GM12864 (cell line): ENCODE measurements at regions not wholly inside any gene's neighbourhood (a gene's known extent, or its start where the extent isn't known, plus 50 kb on each side); places are given as distances from the start of the nearest gene placed in this dataset.

Experiments
- DNase-seq: peaks from one replicate; pipeline ENCODE4 v3.0.0-alpha.2; 2011; ENCODE audit warnings: low read depth
- H3K4me3 ChIP-seq: 2 replicates; pipeline ENCODE4 v1.5.1; 2011; ENCODE audit warnings: mild to moderate bottlenecking, low read depth, low read length, control low read depth
- TF ChIP-seq, protein P1 (sequence below): IDR thresholded peaks from 2 replicates; pipeline ENCODE4 v1.5.1; 2011; ENCODE audit warnings: low read depth, mild to moderate bottlenecking, moderate library complexity, low read length, control low read depth, inconsistent platforms; ENCODE audit errors: missing control alignments

DNA sequence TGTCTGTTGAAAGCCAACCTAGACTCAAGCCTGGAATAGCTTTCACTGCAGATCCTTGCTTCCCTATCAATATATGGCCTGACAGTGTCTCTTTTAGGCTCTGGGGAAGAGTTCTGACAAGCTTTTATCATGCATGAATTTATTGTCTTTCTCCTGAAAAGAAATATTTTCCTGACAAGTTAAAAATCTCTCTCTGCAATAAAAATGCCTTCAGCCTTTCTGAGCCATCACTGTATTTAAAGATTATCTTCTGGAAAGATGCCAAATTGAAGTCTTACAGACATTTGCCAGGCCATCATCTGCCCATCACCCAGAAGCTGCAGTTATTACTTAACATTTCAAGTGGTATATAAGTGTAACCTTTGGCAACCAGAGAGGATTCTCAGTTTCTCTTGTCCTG is 88.1 kb upstream of the HTR1A start:
- no peak for DNase-seq
- no peak overlapping the region for H3K4me3 ChIP-seq
- TF ChIP-seq, protein P1, sequence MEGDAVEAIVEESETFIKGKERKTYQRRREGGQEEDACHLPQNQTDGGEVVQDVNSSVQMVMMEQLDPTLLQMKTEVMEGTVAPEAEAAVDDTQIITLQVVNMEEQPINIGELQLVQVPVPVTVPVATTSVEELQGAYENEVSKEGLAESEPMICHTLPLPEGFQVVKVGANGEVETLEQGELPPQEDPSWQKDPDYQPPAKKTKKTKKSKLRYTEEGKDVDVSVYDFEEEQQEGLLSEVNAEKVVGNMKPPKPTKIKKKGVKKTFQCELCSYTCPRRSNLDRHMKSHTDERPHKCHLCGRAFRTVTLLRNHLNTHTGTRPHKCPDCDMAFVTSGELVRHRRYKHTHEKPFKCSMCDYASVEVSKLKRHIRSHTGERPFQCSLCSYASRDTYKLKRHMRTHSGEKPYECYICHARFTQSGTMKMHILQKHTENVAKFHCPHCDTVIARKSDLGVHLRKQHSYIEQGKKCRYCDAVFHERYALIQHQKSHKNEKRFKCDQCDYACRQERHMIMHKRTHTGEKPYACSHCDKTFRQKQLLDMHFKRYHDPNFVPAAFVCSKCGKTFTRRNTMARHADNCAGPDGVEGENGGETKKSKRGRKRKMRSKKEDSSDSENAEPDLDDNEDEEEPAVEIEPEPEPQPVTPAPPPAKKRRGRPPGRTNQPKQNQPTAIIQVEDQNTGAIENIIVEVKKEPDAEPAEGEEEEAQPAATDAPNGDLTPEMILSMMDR, result no peak

- no peak overlapping the region for H3K4me3 ChIP-seq
- TF ChIP-seq, protein P1, result no peak
- DNase-seq, result no peak
These were observed 78.2 kb upstream of the HTR1A start for GRCh38 chr5:64040490-64040889.

DNA sequence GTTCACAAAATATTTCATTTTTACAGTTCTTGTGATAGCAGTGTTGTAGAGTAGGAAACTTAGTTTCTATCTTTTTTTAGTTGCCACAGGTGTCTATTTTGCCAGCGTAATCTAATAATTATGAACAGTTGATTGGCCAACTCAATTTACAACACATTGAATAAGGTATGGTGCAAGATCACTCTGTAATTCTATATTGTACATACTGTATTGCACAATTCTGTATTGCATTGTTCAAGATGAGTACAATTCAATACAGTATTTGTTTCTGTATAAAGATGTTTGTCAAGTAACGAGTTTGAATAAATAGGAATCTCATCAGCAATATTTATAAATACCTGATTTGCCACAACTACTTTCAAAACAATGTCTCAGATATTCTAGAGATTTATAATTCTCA is 64.2 kb upstream of the HTR1A start:
- no peak for DNase-seq
- TF ChIP-seq, protein P1, result no peak
- H3K4me3 ChIP-seq, result no peak overlapping the region

DNA sequence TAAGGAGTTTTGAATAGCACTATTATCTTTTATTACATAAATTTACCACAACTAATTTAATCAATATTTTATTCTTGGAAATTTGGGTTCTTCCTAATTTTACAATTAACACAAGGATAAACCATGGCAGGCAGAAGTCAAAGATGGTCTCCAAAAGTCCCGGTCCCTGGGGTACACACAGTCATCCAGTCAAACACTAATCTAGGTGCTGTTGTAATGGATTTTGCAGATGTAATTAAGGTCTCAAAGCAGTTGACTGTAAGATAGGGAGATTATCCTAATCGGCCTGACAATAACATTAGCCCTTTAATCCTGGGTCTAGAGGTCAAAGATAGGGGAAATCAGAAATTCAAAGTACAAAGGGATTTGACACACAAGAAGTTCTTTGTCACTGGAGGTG is 57.5 kb upstream of the HTR1A start:
- no peak overlapping the region for H3K4me3 ChIP-seq
- TF ChIP-seq, protein P1, result no peak
- no peak for DNase-seq

GRCh38 chr5:64018966-64019365 is 56.7 kb upstream of the HTR1A start:
- DNase-seq, result no peak
- no peak overlapping the region for H3K4me3 ChIP-seq
- TF ChIP-seq, protein P1, result no peak

DNA sequence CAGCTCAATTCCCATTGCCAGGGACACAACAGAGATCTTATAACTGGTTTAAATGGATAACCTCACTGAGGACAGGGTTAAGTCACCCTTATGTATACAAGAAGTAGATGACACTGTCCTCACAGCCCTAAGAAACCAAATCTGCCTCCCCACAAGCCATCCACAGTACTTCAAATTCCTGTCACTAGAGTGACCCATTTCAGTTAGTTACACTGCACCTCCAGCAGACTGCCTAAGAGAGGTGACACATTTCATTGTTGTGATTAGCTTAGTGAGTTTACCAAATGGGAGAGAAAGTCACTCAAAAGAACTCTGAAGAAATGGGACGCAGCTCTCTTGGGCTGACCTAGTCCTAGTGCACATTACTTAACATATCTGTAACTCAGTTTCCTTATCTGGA is 53.6 kb upstream of the HTR1A start:
- no peak overlapping the region for H3K4me3 ChIP-seq
- TF ChIP-seq, protein P1, result no peak
- DNase-seq, result no peak
